ENCODE measurements at regions not wholly inside any gene's neighbourhood (a gene's known extent, or its start where the extent isn't known, plus 50 kb on each side); places are given as distances from the start of the nearest gene placed in this dataset.
A peak's percentile ranks its signal among the peaks of the same experiment; 100 is the strongest.

GRCh38 chrX:40265936-40266335, 168.2 kb upstream of the BCOR start:
- no peak overlapping the region for H3K4me3 ChIP-seq
- TF ChIP-seq CTCF (IDR thresholded peaks at IDR 0.05; ENCODE audit: low read depth, low read length), result no peak
- H3K27ac ChIP-seq, result no peak overlapping the region
- H3K4me1 ChIP-seq (ENCODE audit: low read depth), result peaks cover 6% of the 10 kb centered on the region
- no peak for DNase-seq (ENCODE audit: low read depth in 1 of 2, low spot score in 1 of 2)
- no peaks in the 10 kb centered on the region for H3K9me3 ChIP-seq (ENCODE audit: low read depth)
- no peaks in the 10 kb centered on the region for H3K27me3 ChIP-seq
- no peaks in the 10 kb centered on the region for H3K36me3 ChIP-seq

- Histone ChIP-seq H3K4me3 (no peak overlapping the region), H3K27me3 (no peaks in the 10 kb centered on the region), H3K36me3 (no peaks in the 10 kb centered on the region), H3K4me1 (ENCODE audit: low read depth) (peaks cover 6% of the 10 kb centered on the region), H3K27ac (peak overlapping the region; percentile 81), H3K9me3 (ENCODE audit: low read depth) (no peaks in the 10 kb centered on the region)
- peak in 1 of 2 donors; percentile 54 for DNase-seq (ENCODE audit: low read depth in 1 of 2, low spot score in 1 of 2)
- TF ChIP-seq CTCF (IDR thresholded peaks at IDR 0.05; ENCODE audit: low read depth, low read length), result no peak
Observed at GRCh38 chrX:40263014-40263560, 165.3 kb upstream of the BCOR start.

- Histone ChIP-seq H3K27ac (peak overlapping the region; percentile 81), H3K4me3 (no peak overlapping the region), H3K36me3 (no peaks in the 10 kb centered on the region), H3K4me1 (ENCODE audit: low read depth) (peaks cover 3% of the 10 kb centered on the region), H3K9me3 (ENCODE audit: low read depth) (no peaks in the 10 kb centered on the region), H3K27me3 (no peaks in the 10 kb centered on the region)
- DNase-seq (ENCODE audit: low read depth in 1 of 2, low spot score in 1 of 2), result peak; percentile 32 to 87
- TF ChIP-seq CTCF (IDR thresholded peaks at IDR 0.05; ENCODE audit: low read depth, low read length), result no peak
Observed at GRCh38 chrX:40262157-40263013, 164.6 kb upstream of the BCOR start.

DNA sequence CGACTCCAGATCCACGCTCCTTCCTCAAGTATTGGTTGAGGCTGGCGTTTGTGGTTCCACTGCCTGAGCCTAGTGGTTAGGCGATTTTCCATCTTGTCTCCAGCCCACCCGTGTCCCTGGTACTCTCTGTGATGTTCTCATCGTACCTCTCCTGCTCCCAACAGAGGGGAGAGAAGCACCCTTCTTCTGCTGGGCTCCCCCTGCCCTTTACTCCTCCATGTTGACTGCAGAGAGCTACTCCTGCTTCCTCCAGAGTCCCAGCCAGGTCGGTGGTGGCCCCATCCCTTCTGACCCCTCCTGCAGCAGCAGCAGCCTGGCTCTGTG, 164.0 kb upstream of the BCOR start:
- Histone ChIP-seq H3K4me1 (ENCODE audit: low read depth) (no peaks in the 10 kb centered on the region), H3K27me3 (no peaks in the 10 kb centered on the region), H3K27ac (peak overlapping the region; percentile 81), H3K36me3 (no peaks in the 10 kb centered on the region), H3K4me3 (no peak overlapping the region), H3K9me3 (ENCODE audit: low read depth) (no peaks in the 10 kb centered on the region)
- DNase-seq (ENCODE audit: low read depth in 1 of 2, low spot score in 1 of 2), result no peak
- no peak for TF ChIP-seq CTCF (IDR thresholded peaks at IDR 0.05; ENCODE audit: low read depth, low read length)

GRCh38 chrX:40260146-40260747, 162.5 kb upstream of the BCOR start:
- Histone ChIP-seq H3K9me3 (ENCODE audit: low read depth) (no peaks in the 10 kb centered on the region), H3K4me1 (ENCODE audit: low read depth) (no peaks in the 10 kb centered on the region), H3K4me3 (no peak overlapping the region), H3K27ac (no peak overlapping the region), H3K27me3 (no peaks in the 10 kb centered on the region), H3K36me3 (no peaks in the 10 kb centered on the region)
- DNase-seq (ENCODE audit: low read depth in 1 of 2, low spot score in 1 of 2), result peak; percentile 37 to 65
- TF ChIP-seq CTCF (IDR thresholded peaks at IDR 0.05; ENCODE audit: low read depth, low read length), result no peak

Data from cardiac muscle cell (in vitro differentiated cells and primary cell).